ENCODE measurements at regions not wholly inside any gene's neighbourhood (a gene's known extent, or its start where the extent isn't known, plus 50 kb on each side); places are given as distances from the start of the nearest gene placed in this dataset.
"Not testable (repeated sequence)": the region's sequence is repeated elsewhere in the genome, so short reads cannot be mapped to it uniquely, and the experiment has no call there.

DNA sequence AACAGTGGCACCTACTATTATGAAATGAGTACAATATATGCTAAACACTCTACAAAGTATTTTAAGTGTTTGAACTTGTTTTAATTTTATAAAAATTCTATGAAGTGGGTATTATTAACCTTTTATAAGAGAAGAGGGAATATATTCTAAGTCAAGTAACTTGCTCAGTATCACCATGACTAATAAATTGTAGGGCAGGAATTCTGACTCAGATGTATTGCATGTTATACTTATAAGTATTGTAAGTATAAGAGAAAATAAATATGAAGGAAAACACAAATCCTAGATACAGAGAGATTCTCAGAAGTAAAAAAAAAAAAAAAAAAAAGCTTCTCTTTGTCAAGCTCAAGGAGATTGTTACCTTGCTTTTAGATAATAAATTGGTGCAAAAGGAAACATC is 893.2 kb downstream of the SLC16A7 start:
- Mint-ChIP-seq H3K9me3 (peaks cover 3% of the 10 kb centered on the region), H3K36me3 (ENCODE audit: low read depth) (no peaks in the 10 kb centered on the region), H3K4me1 (ENCODE audit: low read depth) (no peaks in the 10 kb centered on the region), H3K4me3 (ENCODE audit: low read depth) (no peak overlapping the region), H3K27me3 (ENCODE audit: low read depth) (no peaks in the 10 kb centered on the region), H3K27ac (no peak overlapping the region)
- DNase-seq (ENCODE audit: low spot score): no peak
- intact Hi-C loops (cut with micrococcal nuclease): no loop called here

DNA sequence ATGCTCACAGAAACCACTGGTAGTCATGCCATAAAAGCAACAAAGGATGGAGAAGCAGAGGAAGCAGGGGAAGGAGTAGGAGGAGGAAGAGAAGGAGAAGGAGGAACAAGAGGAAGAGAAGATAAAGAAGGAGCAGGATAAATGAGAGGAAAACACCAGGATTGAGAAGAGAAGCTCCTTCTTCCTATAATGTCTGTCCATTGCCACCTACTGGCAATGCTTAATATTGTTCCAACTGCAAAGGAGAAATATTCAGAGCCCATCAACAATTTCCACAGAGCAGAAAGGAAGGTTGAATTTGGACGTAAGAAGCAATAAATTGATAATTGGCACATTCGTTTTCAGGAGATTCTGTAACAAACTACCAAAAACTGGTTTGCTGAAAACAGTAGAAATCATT is 898.4 kb downstream of the SLC16A7 start:
- no peak for DNase-seq (ENCODE audit: low spot score)
- no peak overlapping the region for H3K4me3 Mint-ChIP-seq (ENCODE audit: low read depth)
- no peaks in the 10 kb centered on the region for H3K27me3 Mint-ChIP-seq (ENCODE audit: low read depth)
- H3K27ac Mint-ChIP-seq: no peak overlapping the region
- H3K4me1 Mint-ChIP-seq (ENCODE audit: low read depth): no peaks in the 10 kb centered on the region
- intact Hi-C loops (cut with micrococcal nuclease): no loop called here
- H3K9me3 Mint-ChIP-seq: no peaks in the 10 kb centered on the region
- no peaks in the 10 kb centered on the region for H3K36me3 Mint-ChIP-seq (ENCODE audit: low read depth)

DNA sequence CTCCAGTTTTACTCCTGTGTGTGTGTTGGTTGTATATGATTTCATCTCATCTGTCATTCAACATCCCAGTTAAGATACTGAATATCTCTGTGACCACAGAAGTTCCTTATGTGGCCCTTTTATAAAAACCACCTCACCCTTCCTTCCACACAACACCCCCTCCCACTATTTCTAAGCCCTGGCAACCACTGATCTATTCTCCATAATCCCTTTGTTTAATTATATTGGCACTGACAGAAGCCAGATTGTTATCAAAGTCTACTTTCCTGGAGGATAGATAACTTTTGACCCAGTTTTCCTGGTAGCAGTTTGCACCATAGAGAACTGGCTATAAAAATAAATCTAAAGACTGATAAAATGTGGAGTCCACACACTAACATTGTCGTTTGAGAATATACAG is 902.8 kb downstream of the SLC16A7 start:
- no peak for DNase-seq (ENCODE audit: low spot score)
- Mint-ChIP-seq H3K27me3 (ENCODE audit: low read depth) (no peaks in the 10 kb centered on the region), H3K4me3 (ENCODE audit: low read depth) (no peak overlapping the region), H3K27ac (no peak overlapping the region), H3K9me3 (no peaks in the 10 kb centered on the region), H3K4me1 (ENCODE audit: low read depth) (no peaks in the 10 kb centered on the region), H3K36me3 (ENCODE audit: low read depth) (no peaks in the 10 kb centered on the region)
- intact Hi-C loops (cut with micrococcal nuclease): no loop called here

DNA sequence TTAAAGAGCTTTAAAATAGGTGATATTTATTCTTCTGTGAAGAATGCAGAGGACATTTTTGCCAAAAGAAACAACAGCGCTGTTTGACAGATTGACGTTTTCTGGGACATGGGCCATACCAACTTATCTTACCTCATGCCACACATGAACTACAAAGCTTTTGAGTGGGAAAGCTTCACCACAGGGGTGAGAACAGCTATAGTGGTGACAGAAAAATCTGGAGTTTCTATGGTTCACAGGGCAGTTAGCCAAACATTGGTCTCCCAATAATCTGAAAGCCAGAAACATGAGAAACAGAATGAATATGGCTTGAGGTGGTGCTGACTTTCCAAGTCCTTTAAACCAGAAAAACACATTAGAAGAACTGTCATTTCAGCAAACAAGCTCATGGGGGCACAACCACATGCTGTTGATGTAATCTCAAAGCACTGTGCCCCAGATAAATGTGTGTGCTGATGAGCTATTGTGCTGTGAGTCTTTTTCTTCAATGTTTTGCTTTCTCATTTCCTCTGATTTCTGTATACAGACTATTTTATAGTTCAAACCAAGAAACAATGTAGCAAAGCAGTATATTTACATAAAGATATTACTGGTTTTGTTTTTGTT is 905.4 kb downstream of the SLC16A7 start:
- no peak overlapping the region for H3K27ac Mint-ChIP-seq
- H3K4me3 Mint-ChIP-seq (ENCODE audit: low read depth): no peak overlapping the region
- H3K9me3 Mint-ChIP-seq: peaks cover 8% of the 10 kb centered on the region
- no peaks in the 10 kb centered on the region for H3K27me3 Mint-ChIP-seq (ENCODE audit: low read depth)
- H3K4me1 Mint-ChIP-seq (ENCODE audit: low read depth): no peaks in the 10 kb centered on the region
- no peak for DNase-seq (ENCODE audit: low spot score)
- no peaks in the 10 kb centered on the region for H3K36me3 Mint-ChIP-seq (ENCODE audit: low read depth)
- intact Hi-C loops (cut with micrococcal nuclease): no loop called here

DNA sequence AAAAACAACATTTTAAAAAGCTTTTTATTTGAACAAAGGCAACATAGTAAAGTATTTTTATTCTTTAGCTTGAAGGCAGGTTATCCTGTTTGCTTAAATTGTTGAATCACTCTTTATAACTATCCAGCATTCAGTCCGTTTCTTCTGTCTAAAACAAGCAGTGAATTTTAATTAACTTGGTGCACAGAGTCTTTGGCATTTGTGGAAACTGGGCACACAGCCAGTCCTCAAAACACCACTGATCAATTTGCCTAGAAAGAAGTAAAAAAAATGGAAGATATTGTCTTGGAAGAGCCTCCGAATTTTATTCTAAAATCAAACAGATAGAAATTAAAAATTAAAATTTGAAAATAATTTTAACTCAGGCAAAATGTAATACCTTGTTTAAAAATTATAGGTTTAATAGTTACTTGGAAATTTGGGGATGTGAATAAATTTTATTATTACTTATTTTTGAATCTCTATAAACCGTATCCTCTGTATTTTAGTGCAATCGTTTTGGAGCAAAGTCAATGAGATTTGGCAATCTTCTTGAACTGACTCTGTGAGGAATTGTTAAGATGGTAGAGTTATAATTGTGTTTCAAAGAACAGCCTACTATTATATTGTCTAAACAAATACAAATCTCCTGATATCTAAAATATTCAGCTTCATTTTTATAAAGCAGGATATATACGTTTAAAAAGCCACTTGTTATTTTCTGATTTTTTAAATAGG is 927.0 kb downstream of the SLC16A7 start:
- intact Hi-C loops (cut with micrococcal nuclease): no loop called here
- DNase-seq (ENCODE audit: low spot score): no peak
- Mint-ChIP-seq H3K27me3 (ENCODE audit: low read depth) (no peaks in the 10 kb centered on the region), H3K4me3 (ENCODE audit: low read depth) (no peak overlapping the region), H3K4me1 (ENCODE audit: low read depth) (no peaks in the 10 kb centered on the region), H3K36me3 (ENCODE audit: low read depth) (no peaks in the 10 kb centered on the region), H3K9me3 (peaks cover 8% of the 10 kb centered on the region), H3K27ac (no peak overlapping the region)

DNA sequence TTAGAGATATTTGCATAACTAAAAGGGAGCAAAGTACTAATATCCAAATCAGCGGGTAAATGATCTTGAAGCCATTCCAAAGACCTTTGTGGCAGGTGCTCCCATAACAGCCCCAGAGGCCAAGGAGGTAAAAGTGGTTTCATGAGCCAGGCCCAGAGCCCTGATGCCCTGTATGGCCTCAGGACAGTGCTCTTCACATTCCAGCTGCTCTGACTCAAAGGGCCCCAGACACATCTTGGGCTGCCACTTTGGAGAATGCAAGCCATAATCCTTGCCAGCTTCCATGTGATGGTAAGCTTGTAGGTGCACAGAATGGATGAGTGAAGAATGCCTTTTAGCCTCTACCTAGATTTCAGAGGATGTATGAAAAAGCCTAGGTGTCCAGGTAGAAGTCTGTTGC is 933.4 kb downstream of the SLC16A7 start:
- DNase-seq (ENCODE audit: low spot score): no peak
- intact Hi-C loops (cut with micrococcal nuclease): no loop called here

DNA sequence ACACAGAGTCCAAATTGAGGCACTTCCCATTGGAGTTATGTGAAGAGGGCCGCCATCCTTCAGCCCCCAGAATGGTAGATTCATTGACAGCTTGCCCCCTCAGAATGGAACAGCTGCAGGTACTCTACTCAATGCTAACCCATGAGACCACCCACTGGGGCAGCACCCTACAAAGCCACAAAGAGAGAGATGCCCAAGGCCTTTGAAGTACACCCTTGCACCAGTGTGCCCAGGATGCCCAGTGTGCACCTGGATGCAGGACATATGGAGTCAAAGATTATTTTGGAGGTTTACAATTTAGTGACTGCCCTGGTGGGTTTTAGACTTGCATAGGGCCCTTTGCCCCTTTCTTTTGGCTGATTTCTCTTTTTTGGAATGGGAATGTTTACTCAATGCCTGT is 933.9 kb downstream of the SLC16A7 start:
- intact Hi-C loops (cut with micrococcal nuclease): no loop called here
- H3K27ac Mint-ChIP-seq: no peak overlapping the region
- no peaks in the 10 kb centered on the region for H3K27me3 Mint-ChIP-seq (ENCODE audit: low read depth)

More for the DNA sequence above, 933.4 kb downstream of the SLC16A7 start:
- Mint-ChIP-seq H3K36me3 (ENCODE audit: low read depth) (no peaks in the 10 kb centered on the region), H3K27me3 (ENCODE audit: low read depth) (no peaks in the 10 kb centered on the region), H3K4me3 (ENCODE audit: low read depth) (no peak overlapping the region), H3K27ac (no peak overlapping the region), H3K9me3 (peaks cover 4% of the 10 kb centered on the region), H3K4me1 (ENCODE audit: low read depth) (no peaks in the 10 kb centered on the region)

DNA sequence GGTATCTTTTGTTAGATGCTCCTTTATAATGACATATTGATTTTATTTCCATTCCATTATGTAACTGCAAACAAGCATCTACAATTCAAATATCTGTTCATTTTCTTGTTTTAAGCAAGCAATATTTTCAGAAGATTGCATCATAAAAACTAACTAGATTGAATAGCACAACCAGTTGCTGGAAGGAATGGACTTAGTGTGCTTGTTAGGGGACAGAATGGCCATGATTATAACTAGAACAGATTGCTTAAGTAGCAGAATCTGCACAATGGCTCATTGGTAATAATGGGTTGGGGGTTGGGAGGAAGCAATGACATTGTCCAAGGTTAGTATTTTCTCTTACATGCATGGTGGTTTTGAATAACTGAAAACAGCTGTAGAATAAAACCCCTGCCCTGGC is 939.5 kb downstream of the SLC16A7 start:
- no peak for DNase-seq (ENCODE audit: low spot score)
- Mint-ChIP-seq H3K27me3 (ENCODE audit: low read depth) (no peaks in the 10 kb centered on the region), H3K27ac (no peak overlapping the region), H3K9me3 (peaks cover 5% of the 10 kb centered on the region), H3K4me3 (ENCODE audit: low read depth) (no peak overlapping the region), H3K4me1 (ENCODE audit: low read depth) (no peaks in the 10 kb centered on the region), H3K36me3 (ENCODE audit: low read depth) (no peaks in the 10 kb centered on the region)
- intact Hi-C loops (cut with micrococcal nuclease): no loop called here

More for the DNA sequence above, 933.9 kb downstream of the SLC16A7 start:
- Mint-ChIP-seq H3K4me3 (ENCODE audit: low read depth) (no peak overlapping the region), H3K36me3 (ENCODE audit: low read depth) (no peaks in the 10 kb centered on the region), H3K9me3 (peaks cover 4% of the 10 kb centered on the region), H3K4me1 (ENCODE audit: low read depth) (no peaks in the 10 kb centered on the region)
- DNase-seq (ENCODE audit: low spot score): no peak

DNA sequence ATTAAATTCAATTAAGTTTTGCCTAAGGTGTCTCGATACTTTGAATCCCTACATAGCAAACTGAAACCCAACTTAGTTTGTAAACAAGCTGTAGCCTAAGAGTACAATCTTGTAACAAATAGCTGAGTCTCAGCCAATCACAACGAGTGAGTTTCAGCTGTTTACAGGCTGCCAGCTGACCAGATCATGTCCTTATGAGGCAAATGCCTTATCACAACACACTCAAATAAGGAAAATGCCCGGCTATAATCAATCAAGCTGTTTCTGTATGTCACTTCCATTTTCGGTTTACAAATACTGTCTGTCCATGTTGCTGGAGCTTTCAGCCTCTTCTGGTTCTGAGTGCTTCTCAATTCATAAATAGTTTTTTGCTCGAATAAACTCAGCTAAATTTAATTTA is 943.8 kb downstream of the SLC16A7 start:
- DNase-seq (ENCODE audit: low spot score): no peak
- Mint-ChIP-seq H3K27ac (no peak overlapping the region), H3K4me3 (ENCODE audit: low read depth) (no peak overlapping the region), H3K27me3 (ENCODE audit: low read depth) (no peaks in the 10 kb centered on the region), H3K36me3 (ENCODE audit: low read depth) (no peaks in the 10 kb centered on the region), H3K9me3 (peaks cover 5% of the 10 kb centered on the region), H3K4me1 (ENCODE audit: low read depth) (no peaks in the 10 kb centered on the region)
- intact Hi-C loops (cut with micrococcal nuclease): no loop called here

DNA sequence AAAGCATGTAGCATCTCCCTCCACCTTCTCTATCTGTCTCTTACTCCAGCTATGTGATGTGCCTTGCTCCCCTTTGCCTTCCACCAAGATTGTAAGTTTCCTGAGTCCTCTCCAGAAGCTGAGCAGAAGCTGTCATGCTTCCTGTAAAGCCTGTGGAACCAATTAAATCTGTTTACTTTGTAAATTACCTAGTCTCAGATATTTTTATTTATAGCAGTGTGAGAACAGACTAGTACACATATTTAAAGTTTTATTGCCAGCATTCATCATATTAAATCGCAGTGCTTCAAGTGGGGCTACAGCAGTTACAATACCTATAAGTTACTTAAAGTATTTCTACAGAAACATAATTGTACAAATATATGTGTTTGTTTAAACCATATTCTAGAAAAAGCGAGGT is 973.1 kb downstream of the SLC16A7 start:
- intact Hi-C loops (cut with micrococcal nuclease): no loop called here
- DNase-seq (ENCODE audit: low spot score): no peak
- Mint-ChIP-seq H3K4me1 (ENCODE audit: low read depth) (no peaks in the 10 kb centered on the region), H3K4me3 (ENCODE audit: low read depth) (no peak overlapping the region), H3K36me3 (ENCODE audit: low read depth) (no peaks in the 10 kb centered on the region), H3K27me3 (ENCODE audit: low read depth) (no peaks in the 10 kb centered on the region), H3K9me3 (no peaks in the 10 kb centered on the region), H3K27ac (no peak overlapping the region)

DNA sequence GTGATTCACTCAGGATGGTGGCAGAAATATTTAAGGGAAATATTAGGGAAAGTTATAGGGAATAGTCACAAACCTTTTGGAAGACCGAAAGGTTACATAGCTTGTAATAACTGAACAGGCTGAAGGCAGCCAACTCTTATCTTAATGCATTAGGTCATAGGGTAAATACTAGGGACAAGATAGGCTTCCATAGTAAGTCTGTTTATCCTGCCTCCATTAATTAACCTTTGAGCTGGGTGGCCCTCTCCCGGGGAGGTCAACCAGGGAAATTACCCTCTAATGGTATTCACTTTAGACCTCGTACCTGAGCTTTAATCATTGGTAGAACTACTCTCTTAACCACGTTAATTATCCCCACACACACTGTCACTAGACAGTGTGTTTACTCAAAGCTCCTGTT is 981.8 kb downstream of the SLC16A7 start:
- intact Hi-C loops (cut with micrococcal nuclease): no loop called here
- no peak overlapping the region for H3K4me3 Mint-ChIP-seq (ENCODE audit: low read depth)
- no peaks in the 10 kb centered on the region for H3K4me1 Mint-ChIP-seq (ENCODE audit: low read depth)
- no peak for DNase-seq (ENCODE audit: low spot score)
- no peak overlapping the region for H3K27ac Mint-ChIP-seq
- no peaks in the 10 kb centered on the region for H3K9me3 Mint-ChIP-seq
- no peaks in the 10 kb centered on the region for H3K36me3 Mint-ChIP-seq (ENCODE audit: low read depth)
- no peaks in the 10 kb centered on the region for H3K27me3 Mint-ChIP-seq (ENCODE audit: low read depth)

DNA sequence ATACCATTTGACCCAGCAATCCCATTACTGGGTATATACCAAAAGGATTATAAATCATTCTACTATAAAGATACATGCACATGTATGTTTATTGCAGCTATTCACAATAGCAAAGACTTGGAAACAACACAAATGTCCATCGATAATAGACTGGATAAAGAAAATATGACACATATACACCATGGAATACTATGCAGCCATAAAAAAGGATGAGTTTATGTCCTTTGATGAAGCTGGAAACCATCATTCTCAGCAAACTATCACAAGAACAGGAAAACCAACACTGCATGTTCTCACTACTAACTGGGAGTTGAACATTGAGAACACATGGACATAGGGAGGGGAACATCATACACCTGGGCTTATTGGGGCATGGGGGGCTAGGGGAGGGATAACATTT is 991.8 kb downstream of the SLC16A7 start:
- DNase-seq (ENCODE audit: low spot score); H3K4me1 Mint-ChIP-seq (ENCODE audit: low read depth); intact Hi-C loops (cut with micrococcal nuclease); H3K36me3 Mint-ChIP-seq (ENCODE audit: low read depth); H3K27ac Mint-ChIP-seq; H3K4me3 Mint-ChIP-seq (ENCODE audit: low read depth); H3K27me3 Mint-ChIP-seq (ENCODE audit: low read depth): not testable (repeated sequence)
- peaks cover 30% of the 10 kb centered on the region for H3K9me3 Mint-ChIP-seq

DNA sequence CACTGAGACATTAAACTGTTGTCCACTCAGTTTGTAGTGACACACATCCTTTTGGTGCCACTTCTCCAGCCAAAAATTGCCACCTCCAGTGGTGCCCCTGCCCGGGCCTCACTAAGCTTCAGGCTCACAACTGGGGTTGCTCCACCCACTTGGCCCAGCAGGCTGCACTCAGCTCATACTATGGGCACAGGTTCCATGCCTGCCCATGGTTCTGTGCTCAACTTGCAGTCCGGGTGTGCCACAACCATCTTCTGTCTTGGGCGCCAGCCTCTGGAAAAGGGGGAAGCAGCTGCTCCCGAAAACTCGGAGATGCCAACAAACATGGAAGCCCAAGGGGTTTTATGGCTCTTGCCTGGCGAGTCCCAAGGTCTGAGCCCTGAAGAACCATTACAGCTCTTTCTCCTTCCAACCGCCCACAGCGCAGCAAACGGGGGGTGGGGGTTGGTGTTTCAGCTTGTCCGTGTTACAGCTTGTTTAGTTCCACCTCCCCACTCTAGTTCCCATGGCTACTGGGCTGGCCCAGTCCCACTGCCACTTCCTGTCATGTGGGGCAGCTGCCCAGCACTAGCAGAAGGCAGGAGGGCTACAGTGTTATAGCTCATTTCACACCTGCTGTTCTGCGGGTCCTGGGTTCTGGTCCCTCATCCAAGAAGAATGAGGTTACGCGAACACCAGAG is 998.3 kb downstream of the SLC16A7 start:
- Mint-ChIP-seq H3K36me3 (ENCODE audit: low read depth) (no peaks in the 10 kb centered on the region), H3K4me1 (ENCODE audit: low read depth) (no peaks in the 10 kb centered on the region), H3K27ac (no peak overlapping the region), H3K9me3 (peaks cover 20% of the 10 kb centered on the region), H3K27me3 (ENCODE audit: low read depth) (no peaks in the 10 kb centered on the region), H3K4me3 (ENCODE audit: low read depth) (no peak overlapping the region)
- DNase-seq (ENCODE audit: low spot score): no peak
- intact Hi-C loops (cut with micrococcal nuclease): no loop called here

Data from activated T-helper 2 cell treated with anti-CD3 and anti-CD28 coated beads, Interferon-gamma antibody, Interleukin-2, Interleukin-4, amounts not matched to agents 10 μg/mL and 5 μg/mL and 100 μg/mL, durations not matched to agents 14 hours and 24 hours and 36 hours (primary cell).